GM18873 (cell line): ENCODE measurements at regions not wholly inside any gene's neighbourhood (a gene's known extent, or its start where the extent isn't known, plus 50 kb on each side); places are given as distances from the start of the nearest gene placed in this dataset.
"Not testable (repeated sequence)": the region's sequence is repeated elsewhere in the genome, so short reads cannot be mapped to it uniquely, and the experiment has no call there.

Experiments
- ATAC-seq: cut with Tn5 transposase; IDR thresholded peaks from one replicate; pipeline ENCODE4 v1.9.1; 2021; ENCODE audit warnings: mild to moderate bottlenecking, moderate library complexity, moderate number of reproducible peaks; ENCODE audit not compliant: unreplicated experiment, low FRiP score

DNA sequence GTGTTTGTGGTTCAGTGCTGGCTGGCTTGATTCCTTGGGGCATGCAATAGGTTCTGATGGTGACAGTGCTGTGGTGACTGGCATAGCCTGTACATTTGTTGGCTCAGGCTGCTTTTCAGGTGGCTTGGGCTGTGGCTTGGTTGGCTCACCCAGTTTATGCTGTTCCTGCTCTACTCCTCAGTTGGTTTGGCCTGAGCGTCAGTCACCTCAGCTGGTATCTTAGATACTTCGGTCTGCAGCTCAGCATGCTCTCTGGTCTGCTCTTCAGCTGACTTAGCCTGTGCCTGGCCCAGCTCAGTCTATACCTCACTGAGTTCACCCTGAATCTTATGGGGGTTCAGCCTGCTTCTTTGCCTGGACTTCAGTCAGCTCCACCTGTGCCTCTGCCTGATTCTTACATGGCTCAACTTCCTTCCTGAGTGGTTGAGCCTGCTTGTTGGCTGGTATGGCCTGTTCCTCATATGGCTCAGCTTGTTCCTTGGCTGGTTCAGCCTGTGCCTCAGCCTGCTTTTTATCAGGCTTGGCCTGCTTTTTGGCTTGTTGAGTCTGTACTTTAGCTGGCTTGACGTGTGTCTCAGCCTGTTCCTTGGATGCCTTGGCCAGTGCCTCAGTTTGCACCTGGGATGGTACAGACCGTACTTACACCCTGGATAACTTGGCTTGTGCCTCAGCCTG, 170.6 kb downstream of the MSN start:
- no peak for ATAC-seq

DNA sequence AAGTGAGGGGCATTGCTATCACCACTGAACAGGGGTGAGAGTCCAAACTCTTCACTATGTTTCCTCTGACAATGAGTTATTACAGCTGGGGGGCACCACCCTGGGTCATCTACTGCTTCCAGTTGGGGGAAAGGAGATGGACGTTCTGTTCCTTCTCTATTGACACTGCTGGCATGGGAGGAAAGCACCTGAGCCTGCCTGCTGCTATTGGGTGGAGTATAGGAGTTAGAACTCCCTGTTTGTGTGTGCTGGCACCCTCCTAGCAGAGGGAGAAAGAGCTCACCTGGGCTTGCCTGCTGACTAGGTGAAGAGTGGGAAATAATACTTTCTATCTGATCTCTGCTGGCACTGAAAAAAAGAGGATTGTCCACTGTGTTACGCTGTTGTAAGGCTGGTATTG, 163.8 kb downstream of the MSN start:
- no peak for ATAC-seq

DNA sequence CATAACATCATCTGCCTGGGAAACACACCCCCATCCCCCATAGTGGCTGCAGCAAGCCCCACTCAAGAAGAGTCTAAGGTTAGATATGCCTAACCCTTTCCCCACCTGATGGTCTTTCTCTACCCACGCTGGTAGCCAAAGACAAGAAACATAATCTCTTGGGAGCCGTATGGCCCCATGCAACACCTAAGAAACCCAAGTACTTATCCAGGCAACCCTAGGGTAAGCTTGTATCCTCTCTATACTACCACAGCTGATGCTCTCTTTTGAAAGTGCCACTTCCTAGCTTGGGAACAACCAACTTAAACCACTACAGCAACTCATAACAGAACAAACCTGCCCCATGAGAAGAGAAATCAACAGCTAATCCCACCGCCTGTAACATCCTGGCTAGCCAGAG, 161.1 kb downstream of the MSN start:
- ATAC-seq: no peak

DNA sequence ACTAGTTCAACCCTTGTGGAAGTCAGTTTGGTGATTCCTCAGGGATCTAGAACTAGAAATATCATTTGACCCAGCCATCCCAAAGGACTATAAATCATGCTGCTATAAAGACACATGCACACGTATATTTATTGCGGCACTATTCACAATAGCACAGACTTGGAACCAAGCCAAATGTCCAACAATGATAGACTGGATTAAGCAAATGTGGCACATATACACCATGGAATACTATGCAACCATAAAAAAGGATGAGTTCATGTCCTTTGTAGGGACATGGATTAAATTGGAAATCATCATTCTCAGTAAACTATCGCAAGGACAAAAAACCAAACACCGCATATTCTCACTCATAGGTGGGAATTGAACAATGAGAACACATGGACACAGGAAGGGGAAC, 157.8 kb downstream of the MSN start:
- ATAC-seq: not testable (repeated sequence)

DNA sequence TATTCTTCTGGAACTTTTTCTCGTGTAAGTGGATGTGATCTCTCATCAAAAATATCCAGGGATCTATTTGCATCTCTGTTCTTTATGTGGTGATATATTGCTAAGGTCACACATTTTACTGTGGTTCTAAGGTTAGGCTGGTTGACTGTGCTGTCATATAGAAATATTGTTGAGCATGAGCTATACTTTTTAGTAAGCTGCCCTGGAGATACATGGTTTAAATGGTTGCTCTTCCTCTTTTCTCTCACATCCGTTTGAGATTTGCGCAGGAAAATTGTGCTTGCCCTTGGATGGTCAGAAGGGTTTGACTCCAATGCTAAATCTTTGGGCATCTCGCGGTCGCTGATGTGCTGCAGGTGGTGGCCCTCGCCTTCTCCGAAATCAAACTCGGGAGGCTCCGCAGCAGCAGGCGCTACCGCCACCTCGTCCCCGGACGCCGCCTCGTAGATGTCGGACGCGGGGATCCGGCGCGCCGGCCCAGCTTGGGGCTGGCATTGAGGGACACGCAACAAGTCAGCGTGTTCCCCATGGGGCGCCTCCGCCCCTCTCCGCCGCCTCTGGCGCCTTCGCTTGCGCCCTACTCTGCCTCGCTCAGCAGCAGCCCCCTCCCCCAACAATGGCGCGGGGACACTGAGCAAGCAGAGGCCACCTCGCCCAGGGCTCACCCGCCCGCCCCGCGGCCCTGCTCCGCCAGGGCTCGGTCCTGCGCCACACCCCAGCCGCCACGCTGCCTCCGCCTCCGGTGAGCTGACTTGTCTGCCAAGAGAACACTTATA, 154.5 kb downstream of the MSN start:
- ATAC-seq: no peak

DNA sequence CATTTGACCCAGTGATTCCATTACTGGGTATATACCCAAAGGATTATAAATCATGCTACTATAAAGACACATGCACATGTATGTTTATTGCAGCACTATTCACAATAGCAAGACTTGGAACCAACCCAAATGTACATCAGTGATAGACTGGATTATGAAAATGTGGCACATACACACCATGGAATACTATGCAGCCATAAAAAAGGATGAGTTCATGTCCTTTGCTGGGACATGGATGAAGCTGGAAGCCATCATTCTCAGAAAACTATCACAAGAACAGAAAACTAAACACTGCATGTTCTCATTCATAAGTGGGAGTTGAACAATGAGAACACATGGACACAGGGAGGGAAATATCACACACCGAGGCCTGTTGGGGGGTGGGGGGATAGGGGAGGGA, 152.5 kb downstream of the MSN start:
- ATAC-seq: not testable (repeated sequence)

DNA sequence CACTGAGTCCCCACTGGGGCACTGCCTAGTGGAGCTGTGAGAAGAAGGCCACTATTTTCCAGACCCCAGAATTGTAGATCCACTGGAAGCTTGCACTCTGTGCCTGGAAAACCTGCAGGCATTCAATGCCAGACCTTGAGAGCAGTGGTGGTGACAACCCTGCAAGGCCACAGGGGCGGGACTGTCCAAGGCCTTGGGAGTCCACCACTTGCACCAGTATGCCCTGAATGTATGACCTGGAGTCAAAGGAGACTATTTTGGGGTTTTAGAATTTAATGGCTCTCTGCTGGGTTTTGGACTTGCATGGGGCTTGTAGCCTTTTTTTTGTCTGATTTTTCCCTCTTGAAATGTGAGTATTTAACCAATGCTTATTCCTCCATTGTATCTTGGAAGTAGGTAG, 145.8 kb downstream of the MSN start:
- ATAC-seq: no peak

DNA sequence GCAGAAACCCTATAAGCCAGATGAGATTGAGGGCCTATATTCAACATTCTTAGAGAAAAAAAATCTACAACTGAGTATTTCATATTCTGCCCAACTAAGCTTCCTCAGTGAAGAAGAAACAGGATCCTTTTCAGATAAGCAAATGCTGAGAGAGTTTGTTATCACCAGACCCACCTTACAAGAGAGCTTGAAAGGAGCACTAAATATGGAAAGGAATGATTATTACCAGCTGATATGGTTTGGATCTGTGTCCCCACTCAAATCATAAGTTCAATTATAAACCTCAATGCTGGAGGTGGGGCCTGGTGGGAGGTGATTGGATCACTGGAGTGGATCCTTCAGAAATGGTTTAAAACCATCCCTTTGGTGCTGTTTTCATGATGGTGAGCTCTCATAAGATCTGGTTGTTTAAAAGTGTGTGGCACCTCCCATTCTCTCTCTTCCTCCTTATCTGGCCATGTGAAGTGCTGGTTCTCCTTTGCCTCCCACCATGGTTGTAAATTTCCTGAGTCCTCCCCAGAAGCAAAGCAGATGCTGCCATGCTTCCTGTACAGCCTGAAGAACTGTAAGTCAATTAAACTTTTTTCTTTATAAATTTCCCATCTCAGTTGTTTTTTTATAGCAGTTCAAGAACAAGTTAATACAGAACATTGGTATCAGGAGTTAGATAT, 144.2 kb downstream of the MSN start:
- ATAC-seq: no peak
